Body of pancreas (tissue), 4 donors: ENCODE measurements at regions not wholly inside any gene's neighbourhood (a gene's known extent, or its start where the extent isn't known, plus 50 kb on each side); places are given as distances from the start of the nearest gene placed in this dataset.

Experiments used
- ATAC-seq: fragments of 150-250 bp; one replicate; pipeline ENCODE4 v1.9.1; 2016
- DNase-seq, 4 donors: peaks; one replicate each; pipeline ENCODE4 v3.0.0-alpha.2; 2019
- H3K27ac ChIP-seq, 4 donors: fragments of 200-600 bp; sonication (generic); 1 replicate in 3 of 4; 2 replicates in 1 of 4; pipeline versions ENCODE4 v1.5.1 to v1.6.1; 2016 to 2019; ENCODE audit warnings: mild to moderate bottlenecking in 1 of 4, mixed read lengths in 1 of 4, moderate library complexity in 1 of 4
- H3K27me3 ChIP-seq, 2 donors: fragments of 200-600 bp; sonication (generic); one replicate each; pipeline ENCODE4 v1.6.0; 2016; ENCODE audit warnings: mild to moderate bottlenecking in 1 of 2
- H3K36me3 ChIP-seq, 2 donors: fragments of 200-600 bp; sonication (generic); replicated peaks in 1 of 2; 2 replicates each; pipeline ENCODE4 v1.5.1; 2016; ENCODE audit warnings: low read depth in 2 of 2; ENCODE audit not compliant: insufficient read depth in 1 of 2
- H3K4me1 ChIP-seq: fragments of 200-600 bp; sonication (generic); one replicate; pipeline ENCODE4 v1.6.0; 2016
- H3K4me3 ChIP-seq, 2 donors: fragments of 200-600 bp; sonication (generic); 1 replicate in 1 of 2; 2 replicates in 1 of 2; pipeline ENCODE4 v1.5.1; 2016 to 2019
- H3K9me3 ChIP-seq, 3 donors: fragments of 200-600 bp; sonication (generic); 1 replicate in 2 of 3; 2 replicates in 1 of 3; pipeline ENCODE4 v1.5.1; 2016
- CTCF ChIP-seq, 7 experiments: fragments of 450-650 bp in 4 of 7; fragments of 200-600 bp in 3 of 7; sonication (generic) in 3 of 7; IDR thresholded peaks; one replicate each; pipeline ENCODE4 v1.5.1; 2016 to 2019; ENCODE audit warnings: antibody characterized with exemption in 7 of 7
- POLR2A ChIP-seq, 3 donors: fragments of 450-650 bp; IDR thresholded peaks; one replicate each; pipeline ENCODE4 v1.6.1; 2016; ENCODE audit warnings: antibody characterized with exemption in 3 of 3, mild to moderate bottlenecking in 2 of 3
- whole genome bisulfite sequencing, 2 donors: methylation state at CpG; one replicate each; pipeline ENCODE4 v1.1.5; 2017; 5-methylcytosine and 5-hydroxymethylcytosine counted together
- intact Hi-C: fragments of 100-400 bp; cut with DNase I; formaldehyde crosslinking; loops from one replicate; pipeline ENCODE4 v1.15.1; 2023

- no peak for ATAC-seq
- 78 to 79% methylated on average over 5 of the region's 5 CpGs for WGBS, 2 donors
- Histone ChIP-seq H3K36me3 (no peaks in the 10 kb centered on the region), H3K4me3 (no peak overlapping the region), H3K27me3 (no peaks in the 10 kb centered on the region), H3K4me1 (no peaks in the 10 kb centered on the region), H3K9me3 (no peaks in the 10 kb centered on the region), H3K27ac (no peak overlapping the region)
- TF ChIP-seq POLR2A (IDR thresholded peaks at IDR 0.05) (no peak), CTCF (IDR thresholded peaks at IDR 0.05) (no peak)
- intact Hi-C loops, result loop anchor here (5.0 kb wide), 1 partner anchor 756 kb away; no protein-coding TSS in a partner anchor
- DNase-seq, result no peak
These were observed 199.5 kb downstream of the GASK1B start for GRCh38 chr4:157973297-157973696.

GRCh38 chr4:157964463-157964862 is 208.4 kb downstream of the GASK1B start:
- DNase-seq (no peak), ATAC-seq (no peak)
- Histone ChIP-seq H3K36me3 (no peaks in the 10 kb centered on the region), H3K27ac (no peak overlapping the region), H3K4me3 (no peak overlapping the region), H3K4me1 (no peaks in the 10 kb centered on the region), H3K27me3 (no peaks in the 10 kb centered on the region), H3K9me3 (no peaks in the 10 kb centered on the region)
- no peak for TF ChIP-seq POLR2A (IDR thresholded peaks at IDR 0.05)
- TF ChIP-seq CTCF (IDR thresholded peaks at IDR 0.05), result no peak
- intact Hi-C loops, result no loop called here
- WGBS, 2 donors, result 75 to 83% methylated on average over 2 of the region's 2 CpGs

- Histone ChIP-seq H3K4me1 (no peaks in the 10 kb centered on the region), H3K36me3 (no peaks in the 10 kb centered on the region), H3K4me3 (no peak overlapping the region), H3K27ac (no peak overlapping the region), H3K9me3 (no peaks in the 10 kb centered on the region), H3K27me3 (no peaks in the 10 kb centered on the region)
- 33 to 35% methylated on average over 2 of the region's 2 CpGs for whole genome bisulfite sequencing, 2 donors
- DNase-seq (no peak), ATAC-seq (no peak)
- intact Hi-C loops, result no loop called here
- TF ChIP-seq POLR2A (IDR thresholded peaks at IDR 0.05), result no peak
- TF ChIP-seq CTCF (IDR thresholded peaks at IDR 0.05), result no peak
These were observed 211.4 kb downstream of the GASK1B start for GRCh38 chr4:157961229-157961990.

- ATAC-seq (no peak), DNase-seq (no peak)
- H3K4me3 ChIP-seq, result no peak overlapping the region
- WGBS, 2 donors, result 78 to 79% methylated on average over 1 of the region's 1 CpG
- intact Hi-C loops, result no loop called here
- H3K36me3 ChIP-seq, result no peaks in the 10 kb centered on the region
- no peak overlapping the region for H3K27ac ChIP-seq
- H3K27me3 ChIP-seq, result no peaks in the 10 kb centered on the region
- TF ChIP-seq CTCF (IDR thresholded peaks at IDR 0.05), result no peak
- no peak for TF ChIP-seq POLR2A (IDR thresholded peaks at IDR 0.05)
- H3K9me3 ChIP-seq, result no peaks in the 10 kb centered on the region
- H3K4me1 ChIP-seq, result no peaks in the 10 kb centered on the region
These were observed 214.9 kb downstream of the GASK1B start for GRCh38 chr4:157957905-157958304.

- ATAC-seq, result no peak
- no peak for DNase-seq
- no peak overlapping the region for H3K27ac ChIP-seq
These were observed 230.8 kb downstream of the GASK1B start for GRCh38 chr4:157942017-157942416.

More at GRCh38 chr4:157942017-157942416, 230.8 kb downstream of the GASK1B start:
- Histone ChIP-seq H3K4me3 (no peak overlapping the region), H3K4me1 (no peaks in the 10 kb centered on the region), H3K27me3 (no peaks in the 10 kb centered on the region), H3K36me3 (no peaks in the 10 kb centered on the region), H3K9me3 (no peaks in the 10 kb centered on the region)
- intact Hi-C loops, result no loop called here
- no peak for TF ChIP-seq CTCF (IDR thresholded peaks at IDR 0.05)
- no peak for TF ChIP-seq POLR2A (IDR thresholded peaks at IDR 0.05)
- 17 to 35% methylated on average over 3 of the region's 3 CpGs for WGBS, 2 donors
